ENCODE measurements at regions not wholly inside any gene's neighbourhood (a gene's known extent, or its start where the extent isn't known, plus 50 kb on each side); places are given as distances from the start of the nearest gene placed in this dataset.

- TF ChIP-seq GABPA (IDR thresholded peaks at IDR 0.05 in 1 of 2, conservative IDR thresholded peaks at IDR 0.05 in 1 of 2) = no peak
- TF ChIP-seq RAD21 (IDR thresholded peaks at IDR 0.05) = no peak
- TF ChIP-seq CTCF (IDR thresholded peaks at IDR 0.05; ENCODE audit: low read depth, low read length, missing input control) = no peak
- TF ChIP-seq JUND (IDR thresholded peaks at IDR 0.05) = no peak
- no peak for TF ChIP-seq TAF1 (conservative IDR thresholded peaks at IDR 0.05)
- TF ChIP-seq YY1 (IDR thresholded peaks at IDR 0.05) = no peak
- no peak for TF ChIP-seq ATF3 (IDR thresholded peaks at IDR 0.05)
- no peak for TF ChIP-seq MAX (IDR thresholded peaks at IDR 0.05)
- no peak for TF ChIP-seq REST (IDR thresholded peaks at IDR 0.05)
- TF ChIP-seq SP1 (IDR thresholded peaks at IDR 0.05) = no peak
These were observed 243.2 kb downstream of the OGFRL1 start for GRCh38 chr6:71531841-71532240.

Data from liver (tissue), 3 donors.